ENCODE measurements at regions not wholly inside any gene's neighbourhood (a gene's known extent, or its start where the extent isn't known, plus 50 kb on each side); places are given as distances from the start of the nearest gene placed in this dataset.

DNA sequence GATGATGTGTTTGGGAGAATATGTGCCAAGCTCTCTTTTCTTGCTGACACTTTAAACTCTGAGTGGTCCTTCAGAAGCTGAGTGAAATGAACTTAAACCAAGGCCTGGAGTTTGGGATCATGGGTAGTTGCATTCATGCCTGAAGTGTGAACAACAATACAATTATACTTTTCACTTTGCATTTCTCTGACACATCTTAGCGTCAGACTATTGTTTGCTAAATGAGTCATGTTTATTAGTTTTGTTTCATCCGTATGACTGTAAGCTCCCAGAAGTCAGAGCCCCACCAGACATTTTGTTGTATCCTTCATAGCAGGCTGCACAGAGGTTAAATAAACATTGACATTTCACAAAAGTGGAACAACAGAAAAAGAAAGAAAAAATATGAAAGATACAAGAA, 542.6 kb downstream of the TUSC7 start:
- TF ChIP-seq, protein P1, sequence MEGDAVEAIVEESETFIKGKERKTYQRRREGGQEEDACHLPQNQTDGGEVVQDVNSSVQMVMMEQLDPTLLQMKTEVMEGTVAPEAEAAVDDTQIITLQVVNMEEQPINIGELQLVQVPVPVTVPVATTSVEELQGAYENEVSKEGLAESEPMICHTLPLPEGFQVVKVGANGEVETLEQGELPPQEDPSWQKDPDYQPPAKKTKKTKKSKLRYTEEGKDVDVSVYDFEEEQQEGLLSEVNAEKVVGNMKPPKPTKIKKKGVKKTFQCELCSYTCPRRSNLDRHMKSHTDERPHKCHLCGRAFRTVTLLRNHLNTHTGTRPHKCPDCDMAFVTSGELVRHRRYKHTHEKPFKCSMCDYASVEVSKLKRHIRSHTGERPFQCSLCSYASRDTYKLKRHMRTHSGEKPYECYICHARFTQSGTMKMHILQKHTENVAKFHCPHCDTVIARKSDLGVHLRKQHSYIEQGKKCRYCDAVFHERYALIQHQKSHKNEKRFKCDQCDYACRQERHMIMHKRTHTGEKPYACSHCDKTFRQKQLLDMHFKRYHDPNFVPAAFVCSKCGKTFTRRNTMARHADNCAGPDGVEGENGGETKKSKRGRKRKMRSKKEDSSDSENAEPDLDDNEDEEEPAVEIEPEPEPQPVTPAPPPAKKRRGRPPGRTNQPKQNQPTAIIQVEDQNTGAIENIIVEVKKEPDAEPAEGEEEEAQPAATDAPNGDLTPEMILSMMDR (IDR thresholded peaks at IDR 0.05): no peak
- TF ChIP-seq EP300 (IDR thresholded peaks at IDR 0.05) (no peak), POLR2AphosphoS5 (IDR thresholded peaks at IDR 0.05) (no peak), POLR2A (IDR thresholded peaks at IDR 0.05) (no peak)
- ATAC-seq: no peak
- no peaks in the 10 kb centered on the region for H3K27me3 ChIP-seq
- WGBS, 2 donors (ENCODE audit: low coverage in 1 of 2): 55% methylated on average over 2 of the region's 2 CpGs; no CpG with 5 or more reads in 1 of the 2 donors
- H3K27ac ChIP-seq: no peak overlapping the region
- no peaks in the 10 kb centered on the region for H3K36me3 ChIP-seq
- no peaks in the 10 kb centered on the region for H3K9me3 ChIP-seq
- H3K4me1 ChIP-seq: peaks cover 0 to 4% (median 0%) of the 10 kb centered on the region in 3 donors
- no peak overlapping the region for H3K4me3 ChIP-seq

DNA sequence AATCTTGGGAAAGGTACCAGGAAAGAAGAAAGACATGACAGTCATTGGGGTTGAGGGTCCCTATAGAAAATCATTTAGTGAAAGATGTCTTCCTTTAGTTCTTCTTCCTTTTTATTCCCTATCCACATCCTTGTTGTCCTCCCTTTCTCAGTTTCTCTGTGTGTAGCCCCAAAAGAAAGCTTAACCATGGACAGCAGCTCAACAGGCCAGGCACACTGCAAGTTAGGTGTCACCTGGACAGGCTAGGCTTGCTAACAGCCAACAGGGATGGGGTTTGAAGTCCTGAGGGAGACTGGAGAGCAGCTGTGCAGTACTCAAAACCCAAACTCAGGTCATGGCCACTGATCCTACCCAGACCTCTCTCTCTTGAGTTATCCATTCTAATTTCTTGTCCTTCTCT, 543.1 kb downstream of the TUSC7 start:
- Histone ChIP-seq H3K36me3 (no peaks in the 10 kb centered on the region), H3K27ac (no peak overlapping the region), H3K4me1 (peaks cover 0 to 4% (median 0%) of the 10 kb centered on the region in 3 donors), H3K27me3 (no peaks in the 10 kb centered on the region), H3K4me3 (no peak overlapping the region), H3K9me3 (no peaks in the 10 kb centered on the region)
- ATAC-seq: no peak
- no peak for TF ChIP-seq POLR2A (IDR thresholded peaks at IDR 0.05)
- no peak for TF ChIP-seq POLR2AphosphoS5 (IDR thresholded peaks at IDR 0.05)
- TF ChIP-seq, protein P1 (IDR thresholded peaks at IDR 0.05): no peak

DNA sequence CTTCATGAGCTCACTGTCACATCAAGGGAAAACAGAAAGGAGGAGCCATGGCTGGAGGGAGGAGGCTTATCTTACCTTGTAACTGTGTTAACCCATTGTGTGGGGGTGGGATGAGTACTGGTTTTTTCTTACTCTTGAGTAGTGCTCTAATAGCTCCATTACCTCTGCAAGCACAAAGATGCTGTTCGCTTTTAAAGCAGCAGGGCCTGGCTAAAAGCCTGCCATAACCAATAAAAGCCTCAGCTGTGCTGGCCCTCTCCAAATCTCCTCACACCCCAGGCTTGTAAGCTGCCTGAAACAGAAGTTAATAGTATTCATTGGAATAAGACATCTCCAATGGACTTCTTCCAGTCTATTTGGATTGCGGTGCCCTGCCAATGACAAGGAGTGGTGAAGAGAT, 544.1 kb downstream of the TUSC7 start:
- H3K9me3 ChIP-seq: no peaks in the 10 kb centered on the region
- TF ChIP-seq, protein P1 (IDR thresholded peaks at IDR 0.05): no peak
- no peak for TF ChIP-seq EP300 (IDR thresholded peaks at IDR 0.05)
- TF ChIP-seq POLR2A (IDR thresholded peaks at IDR 0.05): no peak
- no peak for TF ChIP-seq POLR2AphosphoS5 (IDR thresholded peaks at IDR 0.05)
- H3K27ac ChIP-seq: no peak overlapping the region
- H3K4me1 ChIP-seq: no peaks in the 10 kb centered on the region
- WGBS, 2 donors (ENCODE audit: low coverage in 1 of 2): 80 to 100% methylated on average over 2 of the region's 2 CpGs
- no peaks in the 10 kb centered on the region for H3K36me3 ChIP-seq
- ATAC-seq: no peak
- H3K4me3 ChIP-seq: no peak overlapping the region
- H3K27me3 ChIP-seq: no peaks in the 10 kb centered on the region

DNA sequence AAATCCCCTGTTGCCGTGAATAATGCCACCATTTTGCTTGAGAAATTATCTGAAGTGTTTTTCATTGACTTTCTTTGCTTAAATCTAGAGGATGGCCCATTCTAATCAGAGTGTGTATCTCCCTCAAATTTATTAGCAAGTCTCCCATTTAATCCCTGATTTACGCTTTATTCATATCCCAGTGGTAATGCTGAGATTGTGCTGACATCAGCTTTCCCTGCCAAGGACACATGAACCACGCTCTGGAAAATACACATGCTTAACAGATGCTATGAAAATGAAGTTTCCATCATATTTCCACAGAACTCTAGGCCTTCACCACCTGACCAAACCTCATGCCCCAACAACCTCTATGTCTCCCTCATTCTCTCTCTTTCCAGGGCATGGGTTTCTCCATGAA, 545.4 kb downstream of the TUSC7 start:
- Histone ChIP-seq H3K4me1 (no peaks in the 10 kb centered on the region), H3K4me3 (no peak overlapping the region), H3K9me3 (no peaks in the 10 kb centered on the region), H3K36me3 (no peaks in the 10 kb centered on the region), H3K27ac (no peak overlapping the region), H3K27me3 (no peaks in the 10 kb centered on the region)
- ATAC-seq: no peak
- TF ChIP-seq POLR2AphosphoS5 (IDR thresholded peaks at IDR 0.05): no peak
- WGBS, 2 donors (ENCODE audit: low coverage in 1 of 2): 92 to 93% methylated on average over 2 to 3 of the region's 3 CpGs

DNA sequence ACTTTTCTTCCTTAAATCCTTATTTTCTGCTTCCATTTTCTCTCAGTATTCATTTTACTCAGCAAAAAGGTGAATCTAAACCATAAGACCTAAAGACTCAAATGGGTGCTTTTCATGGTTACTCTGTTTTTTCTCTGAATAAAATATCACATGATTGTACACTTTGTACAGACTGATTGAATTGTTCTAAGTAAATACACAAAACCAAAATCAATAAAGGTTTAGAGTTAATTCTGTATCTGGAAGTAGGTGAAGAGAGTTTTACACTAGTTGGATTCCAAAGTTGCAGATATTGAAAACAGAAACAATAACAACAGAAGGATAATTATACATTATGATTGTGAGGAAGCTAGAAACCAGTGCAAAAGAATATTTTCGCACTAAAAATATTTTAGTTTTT, 546.2 kb downstream of the TUSC7 start:
- no peak overlapping the region for H3K4me3 ChIP-seq
- H3K27ac ChIP-seq: no peak overlapping the region
- no peaks in the 10 kb centered on the region for H3K27me3 ChIP-seq
- 90 to 100% methylated on average over 1 of the region's 1 CpG for WGBS, 2 donors (ENCODE audit: low coverage in 1 of 2)
- no peaks in the 10 kb centered on the region for H3K4me1 ChIP-seq
- TF ChIP-seq, protein P1 (IDR thresholded peaks at IDR 0.05): no peak
- TF ChIP-seq EP300 (IDR thresholded peaks at IDR 0.05) (no peak), POLR2A (IDR thresholded peaks at IDR 0.05) (no peak), POLR2AphosphoS5 (IDR thresholded peaks at IDR 0.05) (no peak)
- no peak for ATAC-seq
- no peaks in the 10 kb centered on the region for H3K9me3 ChIP-seq
- no peaks in the 10 kb centered on the region for H3K36me3 ChIP-seq
